ENCODE measurements at regions not wholly inside any gene's neighbourhood (a gene's known extent, or its start where the extent isn't known, plus 50 kb on each side); places are given as distances from the start of the nearest gene placed in this dataset.

GRCh38 chr2:21299411-21299810, 175.6 kb downstream of the TDRD15 start:
- DNase-seq: no peak
- Histone ChIP-seq H3K9me3 (no peaks in the 10 kb centered on the region), H3K4me3 (no peak overlapping the region), H3K27me3 (no peaks in the 10 kb centered on the region), H3K27ac (no peak overlapping the region), H3K4me1 (no peaks in the 10 kb centered on the region), H3K36me3 (no peaks in the 10 kb centered on the region)
- 44 to 73% (median 65%) methylated on average over 2 of the region's 2 CpGs for WGBS, 5 donors
- intact Hi-C loops (cut with DNase I; ENCODE audit: low total_unique reads): no loop called here
- TF ChIP-seq EP300 (IDR thresholded peaks at IDR 0.05): no peak
- TF ChIP-seq POLR2A (IDR thresholded peaks at IDR 0.05): no peak
- no peak for TF ChIP-seq POLR2AphosphoS5 (IDR thresholded peaks at IDR 0.05)
- no peak for TF ChIP-seq CTCF (IDR thresholded peaks at IDR 0.05)

GRCh38 chr2:21301871-21302455, 178.2 kb downstream of the TDRD15 start:
- no peaks in the 10 kb centered on the region for H3K9me3 ChIP-seq
- no peaks in the 10 kb centered on the region for H3K27me3 ChIP-seq
- H3K27ac ChIP-seq: no peak overlapping the region
- intact Hi-C loops (cut with DNase I; ENCODE audit: low total_unique reads): no loop called here
- 25 to 53% (median 26%) methylated on average over 1 of the region's 1 CpG for WGBS, 5 donors
- TF ChIP-seq POLR2AphosphoS5 (IDR thresholded peaks at IDR 0.05) (no peak), EP300 (IDR thresholded peaks at IDR 0.05) (no peak), POLR2A (IDR thresholded peaks at IDR 0.05) (no peak), CTCF (IDR thresholded peaks at IDR 0.05) (no peak)
- no peaks in the 10 kb centered on the region for H3K36me3 ChIP-seq
- H3K4me3 ChIP-seq: no peak overlapping the region
- H3K4me1 ChIP-seq: no peaks in the 10 kb centered on the region
- DNase-seq: no peak

GRCh38 chr2:21303876-21304275, 180.1 kb downstream of the TDRD15 start:
- no peak for TF ChIP-seq POLR2A (IDR thresholded peaks at IDR 0.05)
- TF ChIP-seq CTCF (IDR thresholded peaks at IDR 0.05): no peak
- no peak for TF ChIP-seq EP300 (IDR thresholded peaks at IDR 0.05)
- no peak for TF ChIP-seq POLR2AphosphoS5 (IDR thresholded peaks at IDR 0.05)
- no peaks in the 10 kb centered on the region for H3K9me3 ChIP-seq
- no peak for DNase-seq
- H3K27ac ChIP-seq: no peak overlapping the region
- no peaks in the 10 kb centered on the region for H3K36me3 ChIP-seq
- WGBS, 5 donors: 76 to 84% (median 78%) methylated on average over 1 of the region's 1 CpG
- no peaks in the 10 kb centered on the region for H3K27me3 ChIP-seq
- intact Hi-C loops (cut with DNase I; ENCODE audit: low total_unique reads): no loop called here
- H3K4me1 ChIP-seq: no peaks in the 10 kb centered on the region
- H3K4me3 ChIP-seq: no peak overlapping the region

- TF ChIP-seq CTCF (IDR thresholded peaks at IDR 0.05): no peak
- TF ChIP-seq POLR2A (IDR thresholded peaks at IDR 0.05): no peak
- TF ChIP-seq POLR2AphosphoS5 (IDR thresholded peaks at IDR 0.05): no peak
- TF ChIP-seq EP300 (IDR thresholded peaks at IDR 0.05): no peak
- WGBS, 5 donors: 92 to 98% (median 95%) methylated on average over 3 of the region's 3 CpGs
- no peaks in the 10 kb centered on the region for H3K36me3 ChIP-seq
These were observed 181.8 kb downstream of the TDRD15 start for GRCh38 chr2:21305581-21305980.

More at GRCh38 chr2:21305581-21305980, 181.8 kb downstream of the TDRD15 start:
- no peak for DNase-seq
- intact Hi-C loops (cut with DNase I; ENCODE audit: low total_unique reads): no loop called here
- H3K27me3 ChIP-seq: no peaks in the 10 kb centered on the region
- H3K9me3 ChIP-seq: no peaks in the 10 kb centered on the region
- H3K27ac ChIP-seq: no peak overlapping the region
- no peak overlapping the region for H3K4me3 ChIP-seq
- H3K4me1 ChIP-seq: no peaks in the 10 kb centered on the region
